Astrocyte of the spinal cord (primary cell): ENCODE measurements at regions not wholly inside any gene's neighbourhood (a gene's known extent, or its start where the extent isn't known, plus 50 kb on each side); places are given as distances from the start of the nearest gene placed in this dataset.

ENCODE experiments used
- DNase-seq: peaks from one replicate; pipeline ENCODE4 v3.0.0; 2011; ENCODE audit warnings: low read depth, low spot score
- H3K4me3 ChIP-seq: 2 replicates; pipeline ENCODE4 v1.5.1; 2011; ENCODE audit warnings: low read depth, mild to moderate bottlenecking, low read length, moderate library complexity
- CTCF ChIP-seq: IDR thresholded peaks from 2 replicates; pipeline ENCODE4 v1.5.1; 2012; ENCODE audit warnings: low read depth, mild to moderate bottlenecking, low read length, inconsistent platforms
- in situ Hi-C: cut with HindIII; loops from 2 replicates; pipeline ENCODE4 v1.10.0; 2017; ENCODE audit warnings: low sequenced_read_pairs

GRCh38 chr4:126221282-126221681, 906.5 kb downstream of the FAT4 start:
- DNase-seq, result no peak
- in situ Hi-C loops, result no loop called here
- no peak for TF ChIP-seq CTCF
- no peak overlapping the region for H3K4me3 ChIP-seq

GRCh38 chr4:126221717-126222340, 907.1 kb downstream of the FAT4 start:
- TF ChIP-seq CTCF, result no peak
- H3K4me3 ChIP-seq, result no peak overlapping the region
- no peak for DNase-seq
- in situ Hi-C loops, result no loop called here

DNA sequence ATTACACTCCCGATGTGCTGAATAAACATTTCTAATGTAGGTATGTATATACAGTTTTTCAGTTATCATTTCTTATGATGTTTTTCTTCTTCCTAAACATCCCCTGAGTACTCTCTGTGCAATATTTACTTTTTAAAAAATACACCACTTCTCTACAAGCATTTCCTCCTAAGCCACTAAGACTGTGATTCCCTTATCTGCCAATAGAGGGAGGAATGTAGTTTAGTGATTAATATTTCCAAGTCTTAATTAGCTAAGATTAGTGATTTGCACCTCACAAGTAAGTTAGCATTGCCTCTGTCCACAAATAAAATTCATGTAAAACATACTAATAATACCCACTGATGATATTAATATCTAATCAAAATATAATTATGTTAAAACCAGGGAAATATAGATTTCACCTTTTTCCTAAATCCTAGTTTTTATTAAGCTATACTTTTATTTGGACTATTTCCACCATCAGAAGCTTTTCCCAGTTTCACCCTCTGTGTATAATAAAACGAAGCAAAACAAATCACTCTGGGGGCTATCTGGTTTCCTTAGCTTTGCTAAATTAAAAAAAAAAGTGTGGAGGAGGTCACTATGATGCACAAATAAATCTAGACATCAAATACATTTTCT, 909.1 kb downstream of the FAT4 start:
- in situ Hi-C loops, result no loop called here
- TF ChIP-seq CTCF, result peak; percentile 74
- peak; percentile 25 for DNase-seq

DNA sequence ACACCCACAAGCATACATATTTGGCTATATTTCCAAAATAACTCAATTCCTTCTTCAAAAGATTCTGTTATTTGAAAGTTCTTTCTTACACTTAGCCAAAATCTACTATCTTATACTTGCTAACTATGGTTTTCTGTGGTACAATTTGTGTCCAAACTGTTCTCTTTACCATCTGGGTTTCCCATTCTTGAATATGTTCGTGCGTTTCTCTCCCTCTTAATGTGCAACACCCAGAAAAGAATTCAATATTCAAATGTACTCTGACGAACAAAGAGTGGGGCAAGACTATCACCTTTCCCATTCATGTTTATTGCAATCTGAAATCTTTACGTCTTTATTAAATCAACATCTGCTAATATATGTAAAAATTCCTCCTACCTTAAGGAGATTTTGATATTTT, 912.7 kb downstream of the FAT4 start:
- no peak for TF ChIP-seq CTCF
- no peak overlapping the region for H3K4me3 ChIP-seq
- DNase-seq, result no peak
- in situ Hi-C loops, result no loop called here

More for the DNA sequence above, 909.1 kb downstream of the FAT4 start:
- H3K4me3 ChIP-seq, result no peak overlapping the region

- no peak overlapping the region for H3K4me3 ChIP-seq
- no peak for DNase-seq
- in situ Hi-C loops, result no loop called here
- no peak for TF ChIP-seq CTCF
Observed at GRCh38 chr4:126230269-126230668, 915.5 kb downstream of the FAT4 start.

DNA sequence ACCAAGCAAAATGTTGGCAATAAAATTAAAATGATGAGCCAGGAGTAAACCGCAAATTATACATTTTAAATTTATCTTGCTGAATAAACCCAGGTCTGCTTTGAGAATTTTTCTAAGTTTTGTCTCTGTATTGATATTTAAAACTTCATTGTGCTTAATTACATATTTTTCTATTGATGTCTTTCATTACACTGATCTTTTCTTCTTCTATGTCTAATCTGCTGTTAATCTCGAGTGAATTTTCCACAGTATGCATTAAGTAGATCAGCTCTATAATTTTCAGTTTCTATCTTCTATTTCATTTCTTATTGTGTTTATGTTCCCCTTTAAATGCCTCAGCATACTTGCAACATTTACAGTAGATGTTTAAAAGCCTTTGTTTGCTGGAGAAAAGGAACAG, 918.7 kb downstream of the FAT4 start:
- in situ Hi-C loops, result no loop called here
- no peak for DNase-seq
- TF ChIP-seq CTCF, result no peak
- H3K4me3 ChIP-seq, result no peak overlapping the region
